Caco-2 (cell line): ENCODE measurements at regions not wholly inside any gene's neighbourhood (a gene's known extent, or its start where the extent isn't known, plus 50 kb on each side); places are given as distances from the start of the nearest gene placed in this dataset.

Experiments
- BruUV-seq: library from RNA; stranded (reverse); fragments of 400-500 nt; replicated peaks from 2 replicates; lab custom pipeline; 2021; lab: Mats Ljungman, UMichigan
- CTCF ChIA-PET: fragments of 300-600 bp; sonication (Branson Sonifier 250); formaldehyde crosslinking; loops from one replicate; lab custom pipeline; 2022; ENCODE audit warnings: antibody characterized with exemption; lab: Charles Lee
- POLR2A ChIA-PET: fragments of 300-600 bp; sonication (Branson Sonifier 250); formaldehyde crosslinking; loops from one replicate; lab custom pipeline; 2022; ENCODE audit warnings: antibody characterized with exemption; lab: Charles Lee
- DNase-seq, 2 experiments: peaks; one replicate each; pipeline versions ENCODE4 v3.0.0 to v3.0.0-alpha.2; 2020 to 2022
- H3K27me3 ChIP-seq: replicated peaks from 2 replicates; pipeline ENCODE4 v1.6.0; 2011; ENCODE audit warnings: low read length; ENCODE audit not compliant: control insufficient read depth, insufficient read depth
- H3K36me3 ChIP-seq: 2 replicates; pipeline ENCODE4 v1.5.1; 2011; ENCODE audit warnings: low read length; ENCODE audit not compliant: control insufficient read depth, insufficient read depth
- H3K4me1 ChIP-seq: fragments of 250-450 bp; sonication (Bioruptor Pico); 2 replicates; pipeline ENCODE4 v1.5.1; 2020; ENCODE audit warnings: mild to moderate bottlenecking
- H3K4me3 ChIP-seq: 2 replicates; pipeline ENCODE4 v1.5.1; 2011; ENCODE audit warnings: low read depth, mild to moderate bottlenecking, control low read depth, low read length
- H3K9me3 ChIP-seq: fragments of 250-450 bp; sonication (Bioruptor Pico); 2 replicates; pipeline ENCODE4 v1.5.1; 2020; ENCODE audit warnings: mild to moderate bottlenecking, moderate library complexity
- H3K27ac Mint-ChIP-seq: one replicate; pipeline ENCODE4 v1.8.0; 2022; ENCODE audit warnings: mixed read lengths; ENCODE audit not compliant: unreplicated experiment
- H3K27me3 Mint-ChIP-seq: one replicate; pipeline ENCODE4 v1.8.0; 2022; ENCODE audit warnings: mixed read lengths; ENCODE audit not compliant: insufficient read depth, unreplicated experiment
- H3K36me3 Mint-ChIP-seq: one replicate; pipeline ENCODE4 v1.8.0; 2022; ENCODE audit warnings: mild to moderate bottlenecking, mixed read lengths; ENCODE audit not compliant: insufficient read depth, unreplicated experiment
- H3K4me1 Mint-ChIP-seq: one replicate; pipeline ENCODE4 v1.8.0; 2022; ENCODE audit warnings: low read depth, mixed read lengths; ENCODE audit not compliant: unreplicated experiment
- H3K4me3 Mint-ChIP-seq: one replicate; pipeline ENCODE4 v1.8.0; 2022; ENCODE audit warnings: mild to moderate bottlenecking, moderate library complexity, mixed read lengths; ENCODE audit not compliant: unreplicated experiment
- H3K9me3 Mint-ChIP-seq: one replicate; pipeline ENCODE4 v1.8.0; 2022; ENCODE audit warnings: mixed read lengths; ENCODE audit not compliant: unreplicated experiment
- CTCF ChIP-seq, 2 experiments: fragments of 200-600 bp in 1 of 2; IDR thresholded peaks; 1 replicate in 1 of 2; 2 replicates in 1 of 2; pipeline versions ENCODE4 v1.5.1 to v1.8.0; 2011 to 2022; ENCODE audit warnings: antibody characterized with exemption in 1 of 2, control low read depth in 1 of 2, inconsistent platforms in 1 of 2, low read depth in 1 of 2, low read length in 1 of 2, mild to moderate bottlenecking in 1 of 2, moderate library complexity in 1 of 2; ENCODE audit not compliant: insufficient read depth in 1 of 2, severe bottlenecking in 1 of 2, unreplicated experiment in 1 of 2
- intact Hi-C: fragments of 100-400 bp; cut with micrococcal nuclease; formaldehyde crosslinking; loops from one replicate; pipeline ENCODE4 v1.10.0; 2022; ENCODE audit not compliant: unreplicated experiment

GRCh38 chr3:59540696-59541095 is 490.9 kb upstream of the CFAP20DC start:
- no peaks in the 10 kb centered on the region for H3K4me1 ChIP-seq
- no peaks in the 10 kb centered on the region for H3K9me3 Mint-ChIP-seq
- no peaks in the 10 kb centered on the region for H3K4me1 Mint-ChIP-seq
- DNase-seq: no peak
- H3K4me3 Mint-ChIP-seq: no peak overlapping the region
- peaks cover 14% of the 10 kb centered on the region for H3K27me3 Mint-ChIP-seq
- H3K4me3 ChIP-seq: no peak overlapping the region
- intact Hi-C loops: no loop called here
- H3K9me3 ChIP-seq: no peaks in the 10 kb centered on the region
- H3K27ac Mint-ChIP-seq: no peak overlapping the region
- H3K27me3 ChIP-seq: peaks cover 2% of the 10 kb centered on the region; the same call in 1 of the 2 replicates
- no peaks in the 10 kb centered on the region for H3K36me3 ChIP-seq
- BruUV-seq: no TSS peak
- TF ChIP-seq CTCF (IDR thresholded peaks at IDR 0.05; ENCODE audit: insufficient read depth in 1 of 2, low read depth in 1 of 2, low read length in 1 of 2, severe bottlenecking in 1 of 2, unreplicated experiment in 1 of 2): no peak
- CTCF ChIA-PET: no interaction called here
- no peaks in the 10 kb centered on the region for H3K36me3 Mint-ChIP-seq
- POLR2A ChIA-PET: no interaction called here

DNA sequence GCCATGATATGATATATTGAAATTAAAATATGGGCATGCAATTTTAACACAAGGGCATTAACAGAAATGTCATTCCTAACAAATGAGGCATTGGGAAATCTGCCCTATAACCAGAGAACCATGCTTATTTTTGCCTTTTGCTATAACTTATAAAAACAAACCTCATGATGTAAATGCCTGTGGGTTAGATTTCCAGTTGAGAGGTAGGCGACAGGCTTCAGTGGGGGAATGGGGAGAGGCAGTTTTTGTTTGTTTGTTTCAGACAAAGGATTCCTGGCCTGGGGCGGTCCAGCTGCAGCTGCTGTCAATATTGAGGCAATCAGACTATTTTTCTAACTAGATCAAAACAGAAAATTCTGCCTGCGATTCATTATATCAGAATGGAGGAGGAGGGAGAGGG is 490.4 kb upstream of the CFAP20DC start:
- Mint-ChIP-seq H3K4me1 (no peaks in the 10 kb centered on the region), H3K27ac (no peak overlapping the region), H3K36me3 (no peaks in the 10 kb centered on the region), H3K27me3 (peaks cover 14% of the 10 kb centered on the region), H3K9me3 (no peaks in the 10 kb centered on the region), H3K4me3 (no peak overlapping the region)
- no peaks in the 10 kb centered on the region for H3K9me3 ChIP-seq
- ChIA-PET CTCF (no interaction called here), POLR2A (no interaction called here)
- DNase-seq: no peak
- no TSS peak for BruUV-seq
- H3K4me1 ChIP-seq: no peaks in the 10 kb centered on the region
- H3K4me3 ChIP-seq: no peak overlapping the region
- no peak for TF ChIP-seq CTCF (IDR thresholded peaks at IDR 0.05; ENCODE audit: insufficient read depth in 1 of 2, low read depth in 1 of 2, low read length in 1 of 2, severe bottlenecking in 1 of 2, unreplicated experiment in 1 of 2)
- H3K27me3 ChIP-seq: peaks cover 2% of the 10 kb centered on the region; the same call in 1 of the 2 replicates
- intact Hi-C loops: no loop called here
- no peaks in the 10 kb centered on the region for H3K36me3 ChIP-seq

DNA sequence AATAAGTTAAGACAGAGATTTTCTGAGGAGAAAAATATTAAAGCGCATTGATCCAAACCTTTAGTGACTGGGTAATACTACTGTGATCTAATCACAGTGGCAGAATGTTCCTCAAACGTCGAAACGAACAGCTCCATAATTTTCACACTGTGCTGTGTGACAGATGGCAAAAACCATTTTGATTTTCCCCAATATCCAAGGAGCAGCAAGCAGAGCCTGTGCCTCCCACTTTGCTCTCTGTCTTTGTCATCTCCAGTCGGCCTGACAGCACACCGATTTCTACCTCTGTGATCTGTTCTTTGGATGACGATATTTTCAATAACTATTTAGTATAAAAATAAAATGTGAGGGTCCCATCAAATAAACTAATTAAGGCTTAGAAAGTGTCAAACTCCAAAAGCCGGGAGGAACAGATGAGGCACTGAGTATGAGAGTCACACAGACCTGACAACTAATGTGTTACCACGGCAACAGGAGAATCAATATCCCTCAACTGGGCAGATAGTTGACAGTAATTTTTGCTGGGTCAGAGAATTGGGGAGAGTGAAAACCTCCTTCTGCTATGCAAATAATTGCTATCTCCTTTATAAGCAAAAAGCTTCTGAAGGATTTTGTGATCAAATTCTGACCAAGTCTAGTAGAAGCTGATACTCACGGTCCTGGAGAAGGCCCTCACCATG is 489.1 kb upstream of the CFAP20DC start:
- Histone ChIP-seq H3K27me3 (peaks cover 2% of the 10 kb centered on the region; the same call in 1 of the 2 replicates), H3K9me3 (no peaks in the 10 kb centered on the region), H3K4me1 (no peaks in the 10 kb centered on the region), H3K36me3 (no peaks in the 10 kb centered on the region), H3K4me3 (no peak overlapping the region)
- Mint-ChIP-seq H3K27me3 (peaks cover 14% of the 10 kb centered on the region), H3K4me1 (no peaks in the 10 kb centered on the region), H3K4me3 (no peak overlapping the region), H3K9me3 (no peaks in the 10 kb centered on the region), H3K36me3 (no peaks in the 10 kb centered on the region), H3K27ac (no peak overlapping the region)
- POLR2A ChIA-PET: no interaction called here
- DNase-seq: no peak
- intact Hi-C loops: no loop called here
- CTCF ChIA-PET: no interaction called here
- no TSS peak for BruUV-seq
- TF ChIP-seq CTCF (IDR thresholded peaks at IDR 0.05; ENCODE audit: insufficient read depth in 1 of 2, low read depth in 1 of 2, low read length in 1 of 2, severe bottlenecking in 1 of 2, unreplicated experiment in 1 of 2): no peak
